ENCODE measurements at regions not wholly inside any gene's neighbourhood (a gene's known extent, or its start where the extent isn't known, plus 50 kb on each side); places are given as distances from the start of the nearest gene placed in this dataset.
"Not testable (repeated sequence)": the region's sequence is repeated elsewhere in the genome, so short reads cannot be mapped to it uniquely, and the experiment has no call there.

- no peak for DNase-seq (ENCODE audit: low read depth)
These were observed 258.1 kb downstream of the PCNX1 start for GRCh38 chr14:71165121-71166031.

DNA sequence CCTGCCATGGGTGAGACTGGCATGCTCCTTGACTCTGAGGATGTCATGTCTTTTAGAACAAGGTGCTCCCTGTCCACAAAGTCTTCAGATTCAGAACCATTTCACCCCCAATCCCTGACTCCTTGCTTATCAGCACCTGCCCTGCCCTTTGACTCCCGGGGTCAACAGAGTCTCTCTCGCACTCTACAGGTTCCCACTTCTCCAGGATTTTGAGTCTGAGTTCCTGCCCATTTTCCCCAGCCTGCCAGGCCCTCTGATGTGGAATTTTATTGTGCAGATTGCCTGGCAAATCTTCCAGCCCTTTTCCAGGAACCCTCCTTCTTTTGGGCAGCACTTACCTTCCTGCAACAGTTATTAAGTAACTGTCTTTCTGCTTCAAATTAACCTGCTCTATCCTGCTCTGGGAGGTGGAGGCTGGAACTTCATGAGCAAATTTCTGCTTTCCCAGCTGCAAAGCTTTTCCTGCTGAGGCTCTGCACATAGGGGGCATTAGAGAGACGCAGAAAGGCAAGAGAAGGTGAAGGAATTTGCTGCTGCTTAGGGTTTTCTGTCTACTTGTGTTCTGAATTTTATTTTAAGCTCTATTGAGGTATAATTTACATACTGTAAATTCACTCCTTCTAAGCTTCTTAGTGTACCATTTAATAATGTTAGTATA, 259.1 kb downstream of the PCNX1 start:
- no peak for DNase-seq (ENCODE audit: low read depth)

- not testable (repeated sequence) for DNase-seq (ENCODE audit: low read depth)
These were observed 260.2 kb downstream of the PCNX1 start for GRCh38 chr14:71167325-71167950.

DNA sequence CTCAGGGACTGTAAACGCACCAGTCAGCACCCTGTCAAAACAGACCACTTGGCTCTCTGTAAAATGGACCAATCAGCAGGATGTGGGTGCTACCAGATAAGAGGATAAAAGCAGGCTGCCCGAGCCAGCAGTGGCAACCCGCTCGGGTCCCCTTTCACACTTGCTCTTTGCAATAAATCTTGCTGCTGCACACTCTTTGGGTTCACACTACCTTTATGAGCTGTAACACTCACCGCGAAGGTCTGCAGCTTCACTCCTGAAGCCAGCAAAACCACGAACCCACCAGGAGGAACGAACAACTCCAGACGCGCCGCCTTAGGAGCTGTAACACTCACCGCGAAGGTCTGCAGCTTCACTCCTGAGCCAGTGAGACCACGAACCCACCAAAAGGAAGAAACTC, 260.9 kb downstream of the PCNX1 start:
- peak; percentile 25 for DNase-seq (ENCODE audit: low read depth)

- DNase-seq (ENCODE audit: low read depth): no peak
These were observed 261.5 kb downstream of the PCNX1 start for GRCh38 chr14:71168564-71169427.

GRCh38 chr14:71169861-71170260, 262.6 kb downstream of the PCNX1 start:
- DNase-seq (ENCODE audit: low read depth): no peak

- DNase-seq (ENCODE audit: low read depth): no peak
These were observed 268.2 kb downstream of the PCNX1 start for GRCh38 chr14:71175491-71175890.

DNA sequence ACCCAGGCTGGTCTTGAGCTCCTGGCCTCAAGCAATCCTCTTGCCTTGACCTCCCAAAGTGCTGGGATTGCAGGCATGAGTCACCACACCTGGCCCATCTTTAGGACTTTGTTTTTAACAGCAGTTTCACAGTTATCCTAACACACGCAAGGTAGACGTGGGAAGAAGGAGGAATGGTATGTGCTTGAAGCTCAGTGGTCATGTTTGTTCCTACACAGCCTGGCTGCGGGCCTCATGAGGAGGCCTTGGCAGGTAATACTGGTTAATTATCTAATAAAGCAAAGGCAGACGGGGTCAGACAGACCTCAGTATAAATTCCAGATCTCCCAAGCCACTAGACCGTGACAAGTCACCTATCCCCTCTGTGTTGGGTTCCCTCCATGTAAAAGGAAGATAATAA, 271.8 kb downstream of the PCNX1 start:
- DNase-seq (ENCODE audit: low read depth): no peak

DNA sequence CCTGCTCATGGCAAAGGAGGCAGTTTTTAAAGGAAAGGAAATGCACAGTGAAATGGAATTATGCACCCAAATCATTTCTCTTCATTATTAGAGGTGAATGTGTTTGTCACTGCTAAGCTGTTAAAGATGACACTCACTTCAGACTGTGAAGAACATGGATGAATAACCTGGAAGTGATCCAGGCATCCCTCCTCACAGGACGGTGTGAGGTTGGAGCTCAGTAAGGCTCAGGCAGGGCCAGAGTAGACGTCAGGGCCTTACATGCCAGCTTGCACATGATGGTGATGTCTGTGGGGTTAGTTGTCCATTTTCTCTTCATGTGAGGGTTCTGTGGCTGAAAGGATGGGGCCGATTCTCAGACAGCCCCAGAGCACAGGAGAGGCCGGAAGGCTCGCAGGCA, 273.1 kb downstream of the PCNX1 start:
- DNase-seq (ENCODE audit: low read depth): no peak

- DNase-seq (ENCODE audit: low read depth): no peak
These were observed 274.1 kb downstream of the PCNX1 start for GRCh38 chr14:71181215-71182003.

GRCh38 chr14:71183876-71184689, 276.8 kb downstream of the PCNX1 start:
- DNase-seq (ENCODE audit: low read depth): no peak

DNA sequence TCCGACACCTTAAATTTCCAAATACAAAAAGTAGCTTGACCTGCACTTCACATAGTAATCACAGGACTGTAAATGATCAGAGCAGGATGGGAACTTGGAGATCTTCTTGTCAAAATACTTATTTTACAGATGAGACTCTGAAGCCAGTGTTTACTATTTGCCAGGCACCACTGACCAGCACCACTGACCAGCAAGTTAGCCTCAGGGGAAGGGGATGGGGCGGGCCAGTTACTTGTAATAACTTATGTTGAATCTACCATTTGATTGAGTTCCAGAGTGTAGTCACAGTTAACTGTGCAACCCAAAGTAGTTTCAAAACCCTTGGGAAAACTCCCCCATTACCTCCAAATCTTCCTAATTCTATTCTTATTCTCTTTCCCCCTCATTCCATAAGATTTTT, 278.4 kb downstream of the PCNX1 start:
- no peak for DNase-seq (ENCODE audit: low read depth)

DNA sequence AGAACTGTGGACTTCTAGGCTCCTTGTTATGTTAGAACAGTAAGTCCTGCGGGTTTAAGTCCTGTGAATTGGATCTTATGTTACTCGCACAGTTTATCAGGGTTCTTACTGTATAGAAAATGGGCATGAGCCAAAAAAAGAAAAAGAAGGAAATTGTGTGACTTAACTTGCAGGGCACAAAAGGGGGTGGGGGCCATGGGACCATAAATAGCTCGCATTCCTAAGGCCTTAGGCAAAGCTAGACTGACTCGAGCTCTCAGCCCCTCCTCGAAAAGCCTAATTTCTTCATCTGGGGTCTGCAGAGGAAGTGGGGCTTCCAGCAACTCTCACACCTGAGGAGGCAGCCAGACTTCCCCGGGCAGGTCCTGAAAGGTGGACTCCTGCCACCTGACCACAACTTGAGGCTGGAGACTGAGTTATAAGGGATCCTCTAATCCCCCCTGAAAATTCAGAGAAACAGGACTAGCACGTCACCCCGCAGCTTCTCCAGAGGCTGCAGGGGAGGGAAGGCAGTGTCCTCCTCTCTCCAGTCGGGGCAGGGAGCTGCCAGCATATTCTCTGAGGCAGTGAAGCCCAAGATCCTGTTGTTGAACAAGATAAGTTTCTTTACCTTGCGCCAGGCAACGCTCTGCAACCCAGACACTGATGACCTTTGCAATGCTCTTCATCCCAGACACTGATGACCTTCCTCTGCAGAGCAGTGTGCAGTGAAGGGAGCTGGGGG, 280.5 kb downstream of the PCNX1 start:
- no peak for DNase-seq (ENCODE audit: low read depth)

DNA sequence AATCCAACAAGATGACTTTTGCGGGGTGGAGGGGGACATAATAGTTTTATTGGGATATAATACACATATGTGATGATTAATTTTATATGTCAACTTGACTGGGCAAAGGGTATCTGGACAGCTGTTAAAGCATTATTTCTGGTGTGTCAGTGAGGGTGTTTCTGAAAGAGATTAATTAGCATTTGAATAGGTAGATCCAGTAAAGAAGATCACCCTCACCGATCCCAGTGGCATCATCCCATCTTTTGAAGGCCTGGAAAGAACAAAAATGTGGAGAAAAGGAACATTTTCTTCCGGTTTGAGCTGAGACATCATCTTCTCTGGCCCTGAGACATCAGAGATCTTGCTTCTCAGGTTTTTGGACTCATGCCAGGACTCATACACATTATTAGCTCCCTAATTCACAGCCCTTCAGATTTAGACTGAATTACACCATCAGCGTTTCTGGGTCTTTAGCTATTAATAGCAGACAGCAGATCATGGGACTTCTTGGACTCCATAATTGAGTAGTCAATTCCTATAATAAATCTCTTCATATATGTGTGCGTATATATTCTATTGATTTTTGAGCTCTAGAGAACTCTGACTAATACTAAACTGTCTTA, 283.6 kb downstream of the PCNX1 start:
- DNase-seq (ENCODE audit: low read depth): no peak

- no peak for DNase-seq (ENCODE audit: low read depth)
These were observed 286.4 kb downstream of the PCNX1 start for GRCh38 chr14:71193663-71194062.

DNA sequence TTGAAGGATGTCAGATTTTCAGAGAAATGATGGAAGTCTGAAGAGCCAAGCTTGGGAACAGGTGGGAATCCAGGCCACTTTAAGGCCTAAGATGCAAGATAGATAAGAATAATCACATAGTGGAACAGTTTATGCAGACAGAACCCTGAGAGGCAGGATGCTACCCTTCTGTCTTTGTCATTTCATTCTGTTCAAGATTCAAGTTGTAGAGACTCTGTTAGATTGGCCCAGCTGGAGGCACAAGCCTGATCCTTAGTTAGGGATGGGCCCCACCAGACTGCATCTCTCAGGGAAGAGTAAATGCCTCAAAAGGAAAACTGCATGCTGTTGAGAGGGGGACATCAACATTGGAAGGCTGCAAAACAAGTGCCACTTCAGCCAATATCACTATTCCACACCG, 287.0 kb downstream of the PCNX1 start:
- no peak for DNase-seq (ENCODE audit: low read depth)

- DNase-seq (ENCODE audit: low read depth): no peak
These were observed 289.7 kb downstream of the PCNX1 start for GRCh38 chr14:71196921-71197320.

GRCh38 chr14:71198687-71199086, 291.4 kb downstream of the PCNX1 start:
- no peak for DNase-seq (ENCODE audit: low read depth)

DNA sequence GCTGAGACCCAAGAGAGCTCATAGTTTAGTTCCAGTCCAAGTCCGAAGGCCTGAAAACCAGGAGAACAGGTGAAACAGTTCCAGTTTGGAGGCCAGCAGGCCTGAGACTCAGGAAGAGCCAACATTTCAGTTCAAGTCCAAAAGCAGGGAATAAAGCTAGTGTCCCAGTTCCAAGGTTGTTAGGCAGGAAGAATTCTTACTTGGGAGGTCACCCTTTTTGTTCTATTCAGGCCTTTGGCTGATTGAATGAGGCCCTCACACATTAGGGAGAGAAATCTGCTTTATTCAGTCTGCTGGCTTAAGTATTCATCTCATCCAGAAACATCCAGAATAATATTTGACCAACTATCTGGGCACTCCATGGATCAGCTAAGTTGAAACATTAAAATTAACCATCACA, 294.6 kb downstream of the PCNX1 start:
- DNase-seq (ENCODE audit: low read depth): no peak

Data from activated T-cell treated with anti-CD3 and anti-CD28 coated beads for 48 hours (primary cell).